Fibroblast of villous mesenchyme (primary cell): ENCODE measurements at regions not wholly inside any gene's neighbourhood (a gene's known extent, or its start where the extent isn't known, plus 50 kb on each side); places are given as distances from the start of the nearest gene placed in this dataset.

Experiments
- DNase-seq: peaks from one replicate; pipeline ENCODE4 v3.0.0-alpha.2; 2010; ENCODE audit warnings: low read depth
- H3K4me3 ChIP-seq: 2 replicates; pipeline ENCODE4 v1.5.1; 2011; ENCODE audit warnings: low read depth, mild to moderate bottlenecking, low read length
- CTCF ChIP-seq: IDR thresholded peaks from 2 replicates; pipeline ENCODE4 v1.5.1; 2012; ENCODE audit warnings: low read depth, mild to moderate bottlenecking, low read length; ENCODE audit not compliant: insufficient read depth

DNA sequence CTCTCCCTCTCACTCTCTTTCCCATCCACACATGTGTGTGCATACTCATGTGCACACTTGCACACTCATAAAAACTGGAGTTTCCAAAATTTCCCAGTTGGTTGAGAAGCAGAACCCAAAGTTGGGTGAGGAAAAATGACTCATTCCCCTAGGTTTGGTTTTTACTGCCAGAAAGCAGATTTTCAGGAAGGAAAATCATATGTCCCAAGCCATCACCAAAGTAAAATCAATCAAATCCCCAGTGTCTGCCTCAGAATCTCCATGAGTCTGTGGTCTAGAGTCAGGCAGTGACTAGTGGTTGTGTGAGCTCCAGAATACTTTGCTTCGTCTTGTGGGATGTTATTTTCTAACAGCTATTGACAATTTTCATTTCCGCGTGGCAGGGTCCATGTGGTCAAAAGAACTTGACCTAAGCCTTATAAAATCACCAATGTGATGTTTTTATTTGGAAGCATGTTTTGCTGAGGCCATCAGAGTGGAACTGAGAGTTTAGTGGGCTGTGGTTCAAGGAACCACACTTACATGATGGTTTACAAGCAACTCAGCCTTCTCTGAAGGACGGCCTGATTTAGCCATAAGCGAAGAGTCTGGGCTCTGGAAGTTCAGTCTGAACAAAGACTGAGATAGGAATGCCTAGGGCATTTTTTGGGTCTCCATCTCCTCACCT, 81.9 kb upstream of the CCN6 start:
- H3K4me3 ChIP-seq, result no peak overlapping the region
- TF ChIP-seq CTCF, result no peak
- no peak for DNase-seq

DNA sequence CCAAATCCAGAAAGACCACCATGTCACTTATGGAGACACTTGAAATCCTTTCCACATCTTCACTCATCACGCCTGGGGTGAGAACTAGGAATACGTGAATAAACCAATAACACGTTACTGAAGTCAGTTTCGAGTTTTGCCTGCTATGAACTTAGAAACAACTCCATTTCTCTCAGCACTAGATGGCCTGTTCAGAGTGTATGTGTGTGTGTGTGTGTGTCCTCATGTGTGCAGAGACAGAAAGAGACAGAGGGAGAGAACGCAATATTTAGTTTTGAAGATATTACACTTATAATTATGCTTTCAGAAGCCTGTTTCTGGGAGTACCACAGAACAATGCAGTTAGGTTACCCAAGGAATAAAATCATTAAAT, 81.2 kb upstream of the CCN6 start:
- TF ChIP-seq CTCF, result no peak
- H3K4me3 ChIP-seq, result peak overlapping the region; percentile 36
- DNase-seq, result no peak

GRCh38 chr6:111973118-111973761, 80.7 kb upstream of the CCN6 start:
- H3K4me3 ChIP-seq, result peak overlapping the region; percentile 36
- DNase-seq, result peak; percentile 97
- TF ChIP-seq CTCF, result no peak

GRCh38 chr6:111973927-111974639, 79.8 kb upstream of the CCN6 start:
- no peak for TF ChIP-seq CTCF
- DNase-seq, result peak; percentile 51
- H3K4me3 ChIP-seq, result no peak overlapping the region

- H3K4me3 ChIP-seq, result no peak overlapping the region
- DNase-seq, result no peak
- TF ChIP-seq CTCF, result no peak
These were observed 78.4 kb upstream of the CCN6 start for GRCh38 chr6:111975466-111975865.

DNA sequence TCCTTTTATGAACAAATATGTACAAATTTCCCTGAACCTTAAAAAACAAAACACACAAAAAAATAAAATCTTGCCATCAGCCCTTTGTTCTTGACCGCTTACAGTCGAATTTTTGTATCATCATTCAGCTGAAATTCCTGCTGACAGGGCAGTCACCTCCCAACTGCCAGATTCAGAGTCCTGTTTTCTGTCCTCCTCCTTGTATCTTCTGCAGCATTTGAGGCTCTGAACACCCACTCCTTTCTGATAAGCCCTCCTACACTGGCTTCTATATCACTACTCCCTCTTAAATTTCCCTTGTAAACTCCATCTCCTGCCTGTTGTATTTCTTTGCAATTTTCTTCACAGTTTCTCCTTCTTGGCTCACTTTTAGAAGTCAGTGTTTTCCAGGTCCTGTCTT, 77.8 kb upstream of the CCN6 start:
- no peak for TF ChIP-seq CTCF
- H3K4me3 ChIP-seq, result no peak overlapping the region
- no peak for DNase-seq
